ENCODE measurements at regions not wholly inside any gene's neighbourhood (a gene's known extent, or its start where the extent isn't known, plus 50 kb on each side); places are given as distances from the start of the nearest gene placed in this dataset.
A peak's percentile ranks its signal among the peaks of the same experiment; 100 is the strongest.
"Not testable (repeated sequence)": the region's sequence is repeated elsewhere in the genome, so short reads cannot be mapped to it uniquely, and the experiment has no call there.

- ATAC-seq (no peak), DNase-seq (no peak)
These were observed 822.4 kb downstream of the FAT4 start for GRCh38 chr4:126136922-126137781.

- DNase-seq (no peak), ATAC-seq (no peak)
These were observed 823.0 kb downstream of the FAT4 start for GRCh38 chr4:126137782-126138170.

GRCh38 chr4:126144543-126145237 lies 829.9 kb downstream of the FAT4 start:
- DNase-seq, result no peak
- no peak for ATAC-seq

DNA sequence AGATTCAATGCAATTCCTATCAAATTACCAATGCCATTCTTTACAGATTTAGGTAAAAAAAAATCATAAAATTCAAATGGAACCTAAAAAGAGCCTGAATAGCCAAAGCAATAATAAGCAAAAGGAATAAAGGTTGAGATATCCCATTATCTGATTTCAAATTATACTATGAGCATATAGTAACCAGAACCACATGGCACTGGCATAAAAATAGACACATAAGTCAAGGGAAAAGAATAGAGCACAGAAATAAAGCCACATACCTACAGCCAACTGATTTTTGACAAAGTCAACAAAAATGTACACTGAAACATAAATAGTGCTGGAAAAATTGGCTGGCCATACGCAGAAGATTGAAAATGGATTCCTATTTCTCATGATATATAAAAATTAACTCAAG lies 853.7 kb downstream of the FAT4 start:
- ATAC-seq (no peak), DNase-seq (no peak)

DNA sequence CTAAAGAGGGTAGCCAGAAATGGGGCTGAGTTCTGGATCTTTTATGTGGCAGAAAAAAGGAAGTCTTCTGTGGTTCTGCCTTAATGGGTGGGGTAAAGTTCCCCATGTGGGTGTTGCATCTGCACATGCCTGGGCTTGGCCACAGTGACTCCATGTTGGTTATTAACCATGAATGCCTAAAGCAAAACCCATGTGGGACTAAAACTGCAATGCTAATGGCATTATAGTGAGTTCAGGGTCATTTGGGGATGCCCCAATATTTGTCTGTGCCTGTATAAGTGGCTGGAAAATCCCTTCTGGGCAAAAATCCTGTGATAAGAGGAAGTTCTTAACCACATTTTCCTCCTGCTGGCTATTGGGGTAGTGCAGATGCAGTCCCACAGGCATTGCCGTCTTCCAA lies 857.4 kb downstream of the FAT4 start:
- no peak for DNase-seq
- ATAC-seq, result no peak

DNA sequence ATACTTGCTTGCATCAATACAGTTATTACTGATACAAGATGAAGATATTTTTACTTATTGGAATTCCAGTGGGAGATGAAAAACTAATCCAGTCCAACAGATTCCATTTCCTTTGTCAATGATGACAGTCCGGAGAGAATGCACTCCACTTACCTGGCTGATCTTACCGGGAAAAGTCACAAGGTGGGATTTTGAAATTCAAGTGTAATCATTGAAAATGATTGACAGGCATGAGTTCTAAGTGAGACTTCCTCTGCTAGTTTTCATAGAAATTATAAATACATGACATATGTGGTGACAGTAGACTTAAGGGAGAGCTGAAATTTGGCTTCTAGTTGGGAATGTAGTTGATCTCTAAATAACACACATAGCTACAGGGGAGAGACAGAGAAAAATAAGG lies 859.9 kb downstream of the FAT4 start:
- DNase-seq (no peak), ATAC-seq (no peak)

- no peak for DNase-seq
These were observed 865.9 kb downstream of the FAT4 start for GRCh38 chr4:126180642-126181041.

DNA sequence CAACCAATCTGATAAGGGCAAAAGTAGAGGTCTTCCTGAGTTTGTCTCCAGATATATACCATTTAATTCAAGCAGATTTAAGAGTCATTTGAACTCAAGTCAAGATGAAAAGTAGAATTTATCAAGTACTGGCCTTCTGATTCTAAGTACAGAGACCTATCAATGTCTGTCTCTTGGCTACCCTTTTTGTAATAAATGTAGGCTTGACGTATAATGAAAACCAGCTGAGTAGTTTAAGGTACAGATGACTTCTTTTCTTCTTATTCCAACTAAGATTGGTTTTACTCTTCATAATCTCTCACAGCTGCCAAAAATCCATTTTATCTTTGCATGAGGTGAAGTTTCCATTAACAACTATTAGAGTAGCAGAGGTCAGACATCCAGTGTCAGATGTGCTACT lies 867.6 kb downstream of the FAT4 start:
- DNase-seq, result no peak
- ATAC-seq, result no peak

More at GRCh38 chr4:126180642-126181041, 865.9 kb downstream of the FAT4 start:
- no peak for ATAC-seq

DNA sequence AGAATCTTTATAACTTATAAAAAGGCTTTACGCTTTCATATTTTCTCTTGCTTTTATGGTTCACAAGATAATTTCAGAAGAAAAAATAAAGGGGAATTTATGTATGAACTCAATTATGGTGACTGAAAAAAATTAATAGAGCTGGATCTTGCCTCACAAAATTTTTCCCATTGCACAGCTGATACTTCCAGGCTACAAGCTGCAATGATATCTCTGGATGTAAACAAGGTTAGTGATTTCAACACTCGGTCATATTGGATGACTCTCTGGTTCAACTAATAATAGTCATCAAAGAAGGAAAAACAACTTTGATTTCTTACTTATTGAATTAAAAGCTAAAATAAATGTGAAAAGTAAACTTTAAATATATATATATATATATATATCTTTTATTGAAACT lies 868.0 kb downstream of the FAT4 start:
- ATAC-seq, result no peak

GRCh38 chr4:126183206-126183605 lies 868.5 kb downstream of the FAT4 start:
- DNase-seq, result no peak
- ATAC-seq, result no peak

More for the DNA sequence above, 868.0 kb downstream of the FAT4 start:
- no peak for DNase-seq

DNA sequence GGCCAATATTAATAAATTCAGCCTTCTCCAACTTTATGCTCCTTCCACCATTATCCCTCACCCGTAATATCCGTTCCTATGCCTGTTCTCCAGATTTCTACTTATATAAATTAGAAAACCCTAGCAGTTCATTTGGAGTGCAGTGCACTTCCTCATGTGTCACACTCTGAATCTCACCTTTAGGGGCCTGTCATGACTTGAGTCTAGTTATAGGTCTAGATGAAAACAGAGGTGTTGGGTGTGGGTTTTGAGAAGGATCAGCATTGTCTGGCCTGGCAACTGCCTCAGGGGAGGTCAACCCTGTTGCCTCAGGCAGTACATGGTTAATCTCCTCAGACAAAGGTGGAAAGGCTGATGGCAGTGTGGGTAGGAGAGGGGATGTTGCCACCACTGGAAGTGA lies 876.8 kb downstream of the FAT4 start:
- no peak for ATAC-seq
- DNase-seq, result no peak

GRCh38 chr4:126192506-126192905 lies 877.8 kb downstream of the FAT4 start:
- ATAC-seq (no peak), DNase-seq (no peak)

GRCh38 chr4:126201251-126202138 lies 886.7 kb downstream of the FAT4 start:
- DNase-seq, result not testable (repeated sequence)

DNA sequence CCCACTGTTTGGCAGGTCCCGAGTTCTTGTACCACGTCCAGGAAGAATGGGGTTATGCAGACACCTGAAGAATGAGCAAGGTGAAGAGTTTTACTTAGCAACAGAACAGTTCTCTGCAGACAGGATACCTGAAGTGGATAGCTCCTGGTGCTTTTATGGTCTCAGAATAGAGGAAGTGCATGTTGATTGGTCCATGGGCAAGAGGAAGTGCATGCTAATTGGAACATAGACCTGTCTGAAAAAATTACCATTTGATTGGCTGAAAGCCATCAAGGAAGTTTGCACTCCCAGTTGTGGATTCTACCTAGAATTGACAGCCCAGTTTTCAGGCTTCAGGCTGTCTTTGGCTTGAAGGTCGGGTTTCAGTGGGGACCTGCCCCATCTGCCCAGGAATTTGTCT lies 887.5 kb downstream of the FAT4 start:
- DNase-seq (no peak), ATAC-seq (no peak)

More at GRCh38 chr4:126201251-126202138, 886.7 kb downstream of the FAT4 start:
- peak; percentile 9 for ATAC-seq

DNA sequence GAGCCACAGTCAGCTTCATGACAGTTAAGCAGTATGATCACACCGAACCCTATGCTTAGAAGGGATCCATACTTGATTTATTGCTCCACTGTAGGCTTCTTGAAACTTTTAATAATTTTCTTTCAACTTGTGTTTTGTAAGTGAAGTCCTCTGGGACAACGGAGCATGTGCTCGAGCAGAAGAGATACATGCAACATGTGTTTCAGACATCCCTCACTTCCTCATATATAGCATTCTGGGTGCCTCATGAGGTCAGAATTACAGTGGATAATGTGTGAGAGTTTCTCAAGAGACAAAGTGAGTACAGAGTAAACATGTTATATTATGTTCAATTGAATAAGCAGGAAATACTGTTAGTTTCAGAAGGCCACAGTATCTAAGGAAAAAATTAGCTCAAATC lies 893.2 kb downstream of the FAT4 start:
- DNase-seq (no peak), ATAC-seq (no peak)

DNA sequence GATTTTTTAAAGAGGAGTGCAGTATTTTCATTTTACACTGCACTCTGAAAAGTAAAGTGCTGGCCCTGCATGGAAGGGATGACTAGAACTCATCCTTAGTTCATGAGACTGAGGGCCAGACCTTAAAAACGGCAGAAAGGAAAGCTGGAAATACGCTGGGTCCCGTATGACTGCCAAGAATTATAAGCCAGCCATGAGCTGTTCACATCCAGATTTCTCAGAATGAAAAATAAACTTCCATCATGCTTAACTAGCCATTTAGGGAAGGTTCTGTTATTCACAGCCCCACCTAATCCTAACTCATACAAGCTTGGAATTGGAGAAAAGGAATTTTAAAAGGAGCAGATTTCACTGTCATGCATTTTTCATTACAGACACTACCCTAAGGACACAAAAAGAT lies 894.4 kb downstream of the FAT4 start:
- DNase-seq (no peak), ATAC-seq (no peak)

GRCh38 chr4:126213996-126214395 lies 899.2 kb downstream of the FAT4 start:
- DNase-seq, result no peak
- no peak for ATAC-seq

DNA sequence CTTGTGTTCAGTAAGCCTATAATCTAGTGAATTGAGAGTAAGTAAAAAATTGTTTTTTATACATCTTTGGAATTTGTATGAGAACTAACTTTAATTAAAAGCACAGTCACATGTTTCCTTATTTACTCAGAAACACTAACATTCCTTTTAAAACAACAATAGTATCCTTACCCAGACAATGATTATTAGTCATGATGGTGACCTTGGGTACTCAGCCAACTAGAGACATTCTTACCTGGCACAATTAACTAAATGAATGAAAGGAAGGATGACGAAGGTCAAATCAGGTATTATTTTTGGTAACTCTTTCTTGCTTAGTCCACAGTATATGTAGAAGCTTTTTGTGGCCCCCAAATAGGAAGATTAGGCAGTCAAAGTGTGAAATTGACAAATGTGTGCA lies 901.0 kb downstream of the FAT4 start:
- ATAC-seq (no peak), DNase-seq (no peak)

GRCh38 chr4:126216611-126217010 lies 901.9 kb downstream of the FAT4 start:
- ATAC-seq (no peak), DNase-seq (no peak)

GRCh38 chr4:126221282-126221681 lies 906.5 kb downstream of the FAT4 start:
- no peak for ATAC-seq
- DNase-seq, result no peak

- ATAC-seq (no peak), DNase-seq (no peak)
These were observed 907.1 kb downstream of the FAT4 start for GRCh38 chr4:126221717-126222340.

DNA sequence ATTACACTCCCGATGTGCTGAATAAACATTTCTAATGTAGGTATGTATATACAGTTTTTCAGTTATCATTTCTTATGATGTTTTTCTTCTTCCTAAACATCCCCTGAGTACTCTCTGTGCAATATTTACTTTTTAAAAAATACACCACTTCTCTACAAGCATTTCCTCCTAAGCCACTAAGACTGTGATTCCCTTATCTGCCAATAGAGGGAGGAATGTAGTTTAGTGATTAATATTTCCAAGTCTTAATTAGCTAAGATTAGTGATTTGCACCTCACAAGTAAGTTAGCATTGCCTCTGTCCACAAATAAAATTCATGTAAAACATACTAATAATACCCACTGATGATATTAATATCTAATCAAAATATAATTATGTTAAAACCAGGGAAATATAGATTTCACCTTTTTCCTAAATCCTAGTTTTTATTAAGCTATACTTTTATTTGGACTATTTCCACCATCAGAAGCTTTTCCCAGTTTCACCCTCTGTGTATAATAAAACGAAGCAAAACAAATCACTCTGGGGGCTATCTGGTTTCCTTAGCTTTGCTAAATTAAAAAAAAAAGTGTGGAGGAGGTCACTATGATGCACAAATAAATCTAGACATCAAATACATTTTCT lies 909.1 kb downstream of the FAT4 start:
- no peak for ATAC-seq
- no peak for DNase-seq
